Breast epithelium (tissue), 4 donors: ENCODE measurements at regions not wholly inside any gene's neighbourhood (a gene's known extent, or its start where the extent isn't known, plus 50 kb on each side); places are given as distances from the start of the nearest gene placed in this dataset.

Experiments
- DNase-seq, 2 donors: peaks; one replicate each; pipeline ENCODE4 v3.0.0-alpha.2; 2019; ENCODE audit warnings: low spot score in 2 of 2
- H3K27ac ChIP-seq, 2 donors: fragments of 200-600 bp; sonication (generic) in 1 of 2; one replicate each; pipeline ENCODE4 v1.5.1; 2016 to 2019; ENCODE audit warnings: mild to moderate bottlenecking in 1 of 2
- H3K27me3 ChIP-seq, 2 donors: fragments of 200-600 bp; sonication (generic) in 1 of 2; one replicate each; pipeline versions ENCODE4 v1.5.1 to v1.6.0; 2017 to 2019; ENCODE audit warnings: control low read depth in 1 of 2, mild to moderate bottlenecking in 1 of 2
- H3K36me3 ChIP-seq: fragments of 200-600 bp; one replicate; pipeline ENCODE4 v1.5.1; 2019
- H3K4me1 ChIP-seq, 2 donors: fragments of 200-600 bp; sonication (generic); one replicate each; pipeline ENCODE4 v1.5.1; 2016 to 2019; ENCODE audit warnings: control low read depth in 1 of 2
- H3K4me3 ChIP-seq, 3 donors: fragments of 200-600 bp; sonication (generic); 1 replicate in 2 of 3; 2 replicates in 1 of 3; pipeline ENCODE4 v1.5.1; 2016 to 2019; ENCODE audit warnings: mild to moderate bottlenecking in 3 of 3, moderate library complexity in 2 of 3
- H3K9me3 ChIP-seq, 2 donors: fragments of 200-600 bp; sonication (generic) in 1 of 2; one replicate each; pipeline ENCODE4 v1.5.1; 2016 to 2019; ENCODE audit warnings: control low read depth in 1 of 2
- POLR2A ChIP-seq: fragments of 450-650 bp; IDR thresholded peaks from one replicate; pipeline ENCODE4 v1.6.1; 2016; ENCODE audit warnings: antibody characterized with exemption, mild to moderate bottlenecking, moderate library complexity
- POLR2AphosphoS5 ChIP-seq, 3 donors: sonication (generic); formaldehyde crosslinking; IDR thresholded peaks; one replicate each; pipeline ENCODE4 v1.6.1; 2017; ENCODE audit warnings: antibody characterized with exemption in 3 of 3
- intact Hi-C: fragments of 100-400 bp; cut with DNase I; formaldehyde crosslinking; loops from one replicate; pipeline ENCODE4 v1.15.1; 2023; ENCODE audit warnings: low total_unique reads
- TF ChIP-seq, protein P1 (sequence below), 3 donors: fragments of 450-650 bp; IDR thresholded peaks; one replicate each; pipeline ENCODE4 v1.5.1; 2016 to 2017; ENCODE audit warnings: antibody characterized with exemption in 3 of 3, mild to moderate bottlenecking in 3 of 3, moderate library complexity in 3 of 3

DNA sequence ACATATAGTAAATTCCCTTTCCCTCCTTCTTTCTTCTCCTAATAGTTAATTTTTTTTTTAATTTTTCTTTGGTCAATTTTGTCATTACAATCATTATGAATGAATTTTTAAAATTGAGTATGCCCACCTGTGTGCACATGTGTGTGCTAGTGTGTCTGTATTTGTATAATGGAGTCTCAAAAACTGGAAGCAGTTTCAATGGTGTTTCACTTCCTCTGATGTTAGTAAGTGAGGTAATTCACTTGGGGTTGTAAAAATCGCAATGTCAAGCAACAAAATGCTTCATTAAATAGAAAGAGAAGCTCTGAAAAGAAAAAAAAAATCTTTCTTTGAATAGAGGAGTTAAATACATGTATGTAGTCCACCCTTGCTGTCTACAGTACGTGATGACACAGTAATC lies 1467.6 kb upstream of the NUDT12 start:
- H3K27ac ChIP-seq: no peak overlapping the region
- no peak for TF ChIP-seq POLR2AphosphoS5 (IDR thresholded peaks at IDR 0.05)
- no peak for TF ChIP-seq POLR2A
- TF ChIP-seq, protein P1, sequence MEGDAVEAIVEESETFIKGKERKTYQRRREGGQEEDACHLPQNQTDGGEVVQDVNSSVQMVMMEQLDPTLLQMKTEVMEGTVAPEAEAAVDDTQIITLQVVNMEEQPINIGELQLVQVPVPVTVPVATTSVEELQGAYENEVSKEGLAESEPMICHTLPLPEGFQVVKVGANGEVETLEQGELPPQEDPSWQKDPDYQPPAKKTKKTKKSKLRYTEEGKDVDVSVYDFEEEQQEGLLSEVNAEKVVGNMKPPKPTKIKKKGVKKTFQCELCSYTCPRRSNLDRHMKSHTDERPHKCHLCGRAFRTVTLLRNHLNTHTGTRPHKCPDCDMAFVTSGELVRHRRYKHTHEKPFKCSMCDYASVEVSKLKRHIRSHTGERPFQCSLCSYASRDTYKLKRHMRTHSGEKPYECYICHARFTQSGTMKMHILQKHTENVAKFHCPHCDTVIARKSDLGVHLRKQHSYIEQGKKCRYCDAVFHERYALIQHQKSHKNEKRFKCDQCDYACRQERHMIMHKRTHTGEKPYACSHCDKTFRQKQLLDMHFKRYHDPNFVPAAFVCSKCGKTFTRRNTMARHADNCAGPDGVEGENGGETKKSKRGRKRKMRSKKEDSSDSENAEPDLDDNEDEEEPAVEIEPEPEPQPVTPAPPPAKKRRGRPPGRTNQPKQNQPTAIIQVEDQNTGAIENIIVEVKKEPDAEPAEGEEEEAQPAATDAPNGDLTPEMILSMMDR (IDR thresholded peaks at IDR 0.05): no peak
- no peaks in the 10 kb centered on the region for H3K4me1 ChIP-seq
- DNase-seq: no peak
- no peaks in the 10 kb centered on the region for H3K36me3 ChIP-seq
- no peak overlapping the region for H3K4me3 ChIP-seq
- intact Hi-C loops: no loop called here
- no peaks in the 10 kb centered on the region for H3K9me3 ChIP-seq
- no peaks in the 10 kb centered on the region for H3K27me3 ChIP-seq

DNA sequence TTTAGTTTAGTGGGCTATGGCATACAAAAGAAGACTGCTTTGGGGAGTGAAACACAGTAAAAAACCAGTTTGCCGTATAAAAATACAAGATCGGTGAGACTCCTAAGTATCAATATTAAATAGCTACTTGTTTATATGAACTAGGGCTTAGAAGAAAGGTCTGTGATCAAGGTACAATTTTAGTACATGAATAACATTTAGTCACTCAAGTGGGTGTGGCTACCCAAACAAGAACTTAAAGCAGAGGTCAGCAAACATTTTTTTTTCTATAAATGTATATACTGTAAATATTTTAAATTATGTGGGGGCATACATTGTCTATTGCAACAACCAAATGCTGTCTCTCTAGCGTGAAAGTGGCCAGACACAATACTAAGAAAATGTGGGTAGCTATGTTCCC lies 1452.5 kb upstream of the NUDT12 start:
- Histone ChIP-seq H3K4me1 (no peaks in the 10 kb centered on the region), H3K9me3 (no peaks in the 10 kb centered on the region), H3K27me3 (no peaks in the 10 kb centered on the region), H3K27ac (no peak overlapping the region), H3K4me3 (no peak overlapping the region), H3K36me3 (no peaks in the 10 kb centered on the region)
- TF ChIP-seq, protein P1 (IDR thresholded peaks at IDR 0.05): no peak
- TF ChIP-seq POLR2A (no peak), POLR2AphosphoS5 (IDR thresholded peaks at IDR 0.05) (no peak)
- intact Hi-C loops: no loop called here
- DNase-seq: no peak

DNA sequence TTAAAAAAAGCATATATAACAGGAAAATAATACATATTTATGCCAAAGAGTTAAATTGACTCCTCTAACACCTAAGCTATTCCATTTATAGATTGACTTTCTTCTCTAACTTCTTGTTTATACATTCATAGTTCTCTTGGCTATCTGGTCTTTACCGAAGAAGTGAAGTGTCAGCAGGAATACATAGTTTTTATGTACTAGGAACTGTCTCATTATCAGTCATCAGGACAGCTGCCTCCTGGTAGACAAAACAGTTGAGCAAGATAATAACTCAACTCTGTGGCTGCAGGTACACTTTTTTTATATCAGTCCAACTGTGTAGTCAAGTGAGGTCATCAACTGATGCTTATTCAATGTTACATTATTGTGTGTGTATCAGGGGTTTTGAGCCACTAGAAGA lies 1436.0 kb upstream of the NUDT12 start:
- intact Hi-C loops: no loop called here
- Histone ChIP-seq H3K27me3 (no peaks in the 10 kb centered on the region), H3K36me3 (no peaks in the 10 kb centered on the region), H3K4me1 (no peaks in the 10 kb centered on the region), H3K4me3 (no peak overlapping the region), H3K27ac (no peak overlapping the region), H3K9me3 (no peaks in the 10 kb centered on the region)
- DNase-seq: no peak
- no peak for TF ChIP-seq POLR2AphosphoS5 (IDR thresholded peaks at IDR 0.05)
- TF ChIP-seq POLR2A: no peak
- TF ChIP-seq, protein P1 (IDR thresholded peaks at IDR 0.05): no peak

DNA sequence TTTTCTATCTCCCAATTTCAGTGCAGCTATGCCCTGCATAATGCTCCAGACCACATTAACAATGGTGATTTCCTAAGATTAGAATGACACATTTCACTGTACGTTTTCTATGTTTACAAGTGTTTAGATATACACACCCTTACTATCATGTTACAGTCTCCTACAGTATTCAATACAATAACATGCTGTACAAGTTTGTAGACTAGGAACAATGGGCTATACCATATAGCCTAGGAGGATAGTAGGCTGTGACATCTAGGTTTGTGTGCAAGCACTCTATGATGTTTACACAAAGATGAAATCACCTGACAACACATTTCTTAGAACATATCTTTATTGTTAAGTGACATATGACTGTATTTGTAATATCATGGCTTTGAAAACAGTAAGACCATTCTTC lies 1435.6 kb upstream of the NUDT12 start:
- intact Hi-C loops: no loop called here
- H3K9me3 ChIP-seq: no peaks in the 10 kb centered on the region
- H3K27ac ChIP-seq: no peak overlapping the region
- H3K27me3 ChIP-seq: no peaks in the 10 kb centered on the region
- H3K4me3 ChIP-seq: no peak overlapping the region
- DNase-seq: no peak
- H3K36me3 ChIP-seq: no peaks in the 10 kb centered on the region
- no peaks in the 10 kb centered on the region for H3K4me1 ChIP-seq
- TF ChIP-seq POLR2AphosphoS5 (IDR thresholded peaks at IDR 0.05): no peak
- TF ChIP-seq, protein P1 (IDR thresholded peaks at IDR 0.05): no peak
- TF ChIP-seq POLR2A: no peak

DNA sequence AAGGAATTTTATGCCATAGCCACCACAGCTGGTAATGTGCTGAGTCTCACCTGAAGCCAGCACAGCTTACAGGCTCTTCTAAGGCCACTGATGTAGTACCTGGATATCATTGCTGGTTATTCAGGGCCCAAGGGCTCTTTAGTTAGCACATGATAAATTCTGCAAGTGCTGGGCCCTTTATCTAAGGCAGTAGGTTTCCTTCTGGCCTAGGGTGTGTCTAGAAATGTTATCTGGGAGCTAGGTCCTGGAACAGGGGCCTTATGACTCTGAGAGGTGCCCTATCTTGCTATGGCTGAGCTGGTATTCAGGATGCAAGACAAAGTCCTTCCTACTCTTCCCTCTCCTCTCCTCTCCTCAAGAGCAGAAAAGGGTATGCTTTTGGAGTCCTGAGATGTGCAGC lies 1424.5 kb upstream of the NUDT12 start:
- no peaks in the 10 kb centered on the region for H3K36me3 ChIP-seq
- intact Hi-C loops: no loop called here
- H3K27me3 ChIP-seq: no peaks in the 10 kb centered on the region
- no peak overlapping the region for H3K27ac ChIP-seq
- no peaks in the 10 kb centered on the region for H3K9me3 ChIP-seq
- no peak for TF ChIP-seq POLR2AphosphoS5 (IDR thresholded peaks at IDR 0.05)
- TF ChIP-seq POLR2A: no peak
- TF ChIP-seq, protein P1 (IDR thresholded peaks at IDR 0.05): no peak
- no peak overlapping the region for H3K4me3 ChIP-seq
- no peak for DNase-seq
- no peaks in the 10 kb centered on the region for H3K4me1 ChIP-seq
